Testis (tissue), 2 donors: ENCODE measurements at regions not wholly inside any gene's neighbourhood (a gene's known extent, or its start where the extent isn't known, plus 50 kb on each side); places are given as distances from the start of the nearest gene placed in this dataset.
"Not testable (repeated sequence)": the region's sequence is repeated elsewhere in the genome, so short reads cannot be mapped to it uniquely, and the experiment has no call there.

Experiments
- DNase-seq: peaks from one replicate; pipeline ENCODE4 v3.0.0-alpha.2; 2019
- H3K27ac ChIP-seq, 2 donors: fragments of 200-600 bp; sonication (generic); one replicate each; pipeline ENCODE4 v1.5.1; 2019
- H3K27me3 ChIP-seq: fragments of 200-600 bp; sonication (generic); one replicate; pipeline ENCODE4 v1.5.1; 2019
- H3K36me3 ChIP-seq: fragments of 200-600 bp; sonication (generic); one replicate; pipeline ENCODE4 v1.5.1; 2017; ENCODE audit warnings: low read depth; ENCODE audit errors: missing control alignments
- H3K4me1 ChIP-seq: fragments of 200-600 bp; sonication (generic); one replicate; pipeline ENCODE4 v1.5.1; 2019
- H3K4me3 ChIP-seq, 2 donors: fragments of 200-600 bp; sonication (generic); one replicate each; pipeline ENCODE4 v1.5.1; 2017 to 2019
- H3K9me3 ChIP-seq: fragments of 200-600 bp; sonication (generic); one replicate; pipeline ENCODE4 v1.5.1; 2017
- POLR2A ChIP-seq: fragments of 450-650 bp; IDR thresholded peaks from one replicate; pipeline ENCODE4 v1.6.1; 2017; ENCODE audit warnings: antibody characterized with exemption, mild to moderate bottlenecking, moderate library complexity
- WGBS, 2 donors: methylation state at CpG; one replicate each; pipeline ENCODE4 v1.1.5; 2018; 5-methylcytosine and 5-hydroxymethylcytosine counted together
- intact Hi-C: fragments of 100-400 bp; cut with DNase I; formaldehyde crosslinking; loops from one replicate; pipeline ENCODE4 v1.15.1; 2023; ENCODE audit warnings: low total_unique reads
- TF ChIP-seq, protein P1 (sequence below), 3 experiments: fragments of 450-650 bp in 2 of 3; fragments of 200-600 bp in 1 of 3; sonication (generic) in 1 of 3; IDR thresholded peaks; one replicate each; pipeline ENCODE4 v1.5.1; 2016 to 2019; ENCODE audit warnings: antibody characterized with exemption in 3 of 3, mild to moderate bottlenecking in 2 of 3, moderate library complexity in 1 of 3

DNA sequence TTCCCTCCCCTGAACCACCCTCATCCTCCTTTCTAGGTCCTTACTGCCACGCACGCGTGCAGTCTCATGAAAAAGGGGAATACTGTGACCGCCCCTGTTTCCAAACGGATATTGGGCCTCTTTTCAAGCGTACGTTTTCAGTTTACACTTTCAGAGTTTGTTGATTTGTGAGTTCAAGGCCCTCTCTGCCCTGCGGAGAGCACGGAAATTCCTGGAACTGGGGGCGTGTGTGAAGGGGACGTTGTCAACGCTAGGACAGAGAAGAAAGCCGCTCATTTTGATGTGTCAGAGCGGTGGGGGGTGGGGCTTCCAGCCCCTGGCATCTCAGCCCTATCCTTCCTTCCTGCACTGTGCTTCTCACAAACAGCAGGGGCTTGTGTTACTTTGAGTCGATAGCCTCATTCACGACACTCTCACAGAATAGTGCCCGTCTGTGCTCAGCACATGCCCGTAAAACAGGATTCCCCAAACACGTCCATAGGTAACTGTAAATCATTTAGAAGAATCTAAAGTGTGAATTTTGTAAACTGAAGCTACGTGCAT lies 137.6 kb upstream of the PEG3 start:
- Histone ChIP-seq H3K27me3 (no peaks in the 10 kb centered on the region), H3K4me3 (no peak overlapping the region), H3K36me3 (no peaks in the 10 kb centered on the region), H3K4me1 (peaks cover 83% of the 10 kb centered on the region), H3K9me3 (no peaks in the 10 kb centered on the region), H3K27ac (peak overlapping the region; percentile 64 to 91)
- TF ChIP-seq POLR2A = no peak
- TF ChIP-seq, protein P1, sequence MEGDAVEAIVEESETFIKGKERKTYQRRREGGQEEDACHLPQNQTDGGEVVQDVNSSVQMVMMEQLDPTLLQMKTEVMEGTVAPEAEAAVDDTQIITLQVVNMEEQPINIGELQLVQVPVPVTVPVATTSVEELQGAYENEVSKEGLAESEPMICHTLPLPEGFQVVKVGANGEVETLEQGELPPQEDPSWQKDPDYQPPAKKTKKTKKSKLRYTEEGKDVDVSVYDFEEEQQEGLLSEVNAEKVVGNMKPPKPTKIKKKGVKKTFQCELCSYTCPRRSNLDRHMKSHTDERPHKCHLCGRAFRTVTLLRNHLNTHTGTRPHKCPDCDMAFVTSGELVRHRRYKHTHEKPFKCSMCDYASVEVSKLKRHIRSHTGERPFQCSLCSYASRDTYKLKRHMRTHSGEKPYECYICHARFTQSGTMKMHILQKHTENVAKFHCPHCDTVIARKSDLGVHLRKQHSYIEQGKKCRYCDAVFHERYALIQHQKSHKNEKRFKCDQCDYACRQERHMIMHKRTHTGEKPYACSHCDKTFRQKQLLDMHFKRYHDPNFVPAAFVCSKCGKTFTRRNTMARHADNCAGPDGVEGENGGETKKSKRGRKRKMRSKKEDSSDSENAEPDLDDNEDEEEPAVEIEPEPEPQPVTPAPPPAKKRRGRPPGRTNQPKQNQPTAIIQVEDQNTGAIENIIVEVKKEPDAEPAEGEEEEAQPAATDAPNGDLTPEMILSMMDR (IDR thresholded peaks at IDR 0.05) = no peak
- intact Hi-C loops = no loop called here
- DNase-seq = peak; percentile 43
- 56 to 64% methylated on average over 20 of the region's 20 CpGs for WGBS, 2 donors

DNA sequence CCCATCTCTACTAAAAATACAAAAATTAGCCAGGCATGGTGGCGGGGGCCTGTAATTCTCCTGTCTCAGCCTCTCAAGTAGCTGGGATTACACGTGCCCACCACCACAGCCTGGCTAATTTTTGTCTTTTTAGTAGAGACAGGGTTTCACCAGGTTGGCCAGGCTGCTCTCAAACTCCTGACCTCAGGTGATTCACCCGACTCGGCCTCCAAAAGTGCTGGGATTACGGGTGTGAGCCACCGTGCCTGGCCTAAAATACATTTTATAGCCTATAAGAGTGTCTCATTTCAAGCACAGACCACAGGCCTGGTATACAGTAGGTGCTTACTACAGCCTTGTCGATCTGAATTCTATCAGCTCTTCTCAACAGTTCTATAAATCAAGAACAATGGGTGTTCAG lies 139.5 kb upstream of the USP29 start:
- DNase-seq = peak; percentile 13
- WGBS, 2 donors = 57 to 77% methylated on average over 7 of the region's 7 CpGs
- H3K4me3 ChIP-seq, H3K27me3 ChIP-seq, H3K36me3 ChIP-seq, intact Hi-C loops, H3K9me3 ChIP-seq: not testable (repeated sequence)
- Histone ChIP-seq H3K4me1 (peaks cover 64% of the 10 kb centered on the region), H3K27ac (peak overlapping the region; percentile 91)

DNA sequence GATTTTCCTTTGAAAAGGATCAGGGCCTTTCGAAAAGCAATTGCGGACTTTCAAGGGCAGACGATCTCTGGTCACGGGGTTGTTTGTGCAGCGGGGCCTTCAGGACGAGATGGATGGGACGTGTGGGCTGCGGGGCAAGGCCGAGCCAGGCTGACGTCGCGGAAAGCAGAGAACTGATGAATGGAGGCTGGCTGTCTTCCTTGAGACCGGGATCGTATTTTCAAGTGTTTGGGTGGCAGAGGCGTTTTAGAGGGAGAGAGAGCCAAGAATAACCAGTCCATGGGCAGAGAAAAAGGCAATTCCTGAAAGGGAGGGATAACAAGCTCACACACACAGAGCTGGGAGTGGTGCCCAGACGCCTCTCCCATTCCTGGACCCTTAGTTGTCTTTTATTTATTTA lies 138.9 kb upstream of the USP29 start:
- Histone ChIP-seq H3K27ac (peak overlapping the region; percentile 91), H3K36me3 (no peaks in the 10 kb centered on the region), H3K4me1 (peaks cover 59% of the 10 kb centered on the region), H3K9me3 (no peaks in the 10 kb centered on the region), H3K4me3 (no peak overlapping the region), H3K27me3 (no peaks in the 10 kb centered on the region)
- intact Hi-C loops = no loop called here
- DNase-seq = peak; percentile 91
- TF ChIP-seq, protein P1 (IDR thresholded peaks at IDR 0.05) = no peak
- TF ChIP-seq POLR2A = no peak
- 25 to 27% methylated on average over 16 of the region's 16 CpGs for WGBS, 2 donors

DNA sequence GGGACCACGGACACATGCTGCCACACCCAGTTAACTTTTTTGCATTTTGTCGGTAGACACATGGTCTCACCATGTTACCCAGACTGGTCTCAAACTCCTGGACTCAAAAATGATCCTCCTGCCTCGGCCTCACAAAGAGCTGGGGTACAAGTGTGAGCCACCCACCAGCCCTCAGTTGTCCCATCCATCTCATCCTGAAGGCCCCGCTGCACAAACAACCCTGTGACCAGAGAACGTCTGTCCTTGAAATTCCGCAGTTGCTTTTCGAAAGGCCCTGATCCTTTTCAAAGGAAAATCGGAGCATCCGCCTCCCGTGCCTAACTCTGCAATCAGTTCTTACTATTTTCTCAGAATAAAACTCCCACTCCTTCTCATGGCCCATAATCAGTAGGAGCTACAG lies 138.3 kb upstream of the USP29 start:
- H3K36me3 ChIP-seq, H3K9me3 ChIP-seq, intact Hi-C loops, H3K27me3 ChIP-seq, H3K4me3 ChIP-seq: not testable (repeated sequence)
- Histone ChIP-seq H3K27ac (peak overlapping the region; percentile 91), H3K4me1 (peaks cover 55% of the 10 kb centered on the region)
- WGBS, 2 donors = 30 to 45% methylated on average over 10 of the region's 10 CpGs
- DNase-seq = peak; percentile 54

DNA sequence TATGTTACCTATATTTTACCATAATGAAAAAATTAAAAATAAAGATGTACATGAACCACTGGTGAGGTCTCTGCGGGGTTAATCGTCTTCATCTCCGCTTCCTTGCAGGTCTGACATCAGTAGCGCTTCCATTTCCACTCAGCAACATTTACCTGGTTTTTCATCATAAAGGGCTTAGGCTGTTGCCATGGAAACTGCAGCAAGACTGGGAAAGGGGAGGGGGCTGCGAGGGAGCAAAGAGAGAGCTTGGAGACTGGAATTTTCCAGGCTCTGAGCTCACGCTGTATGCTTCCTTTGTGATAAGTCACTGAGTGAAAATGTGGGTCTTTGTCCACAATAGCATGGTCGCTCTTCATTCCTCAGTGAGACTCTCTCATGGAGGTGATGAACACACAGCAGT lies 136.6 kb upstream of the USP29 start:
- Histone ChIP-seq H3K9me3 (no peaks in the 10 kb centered on the region), H3K4me1 (peaks cover 44% of the 10 kb centered on the region), H3K4me3 (no peak overlapping the region), H3K27me3 (no peaks in the 10 kb centered on the region), H3K27ac (peak overlapping the region; percentile 15 to 91), H3K36me3 (no peaks in the 10 kb centered on the region)
- intact Hi-C loops = no loop called here
- no peak for TF ChIP-seq POLR2A
- TF ChIP-seq, protein P1 (IDR thresholded peaks at IDR 0.05) = no peak
- peak; percentile 13 for DNase-seq
- WGBS, 2 donors = 72 to 77% methylated on average over 7 of the region's 7 CpGs

DNA sequence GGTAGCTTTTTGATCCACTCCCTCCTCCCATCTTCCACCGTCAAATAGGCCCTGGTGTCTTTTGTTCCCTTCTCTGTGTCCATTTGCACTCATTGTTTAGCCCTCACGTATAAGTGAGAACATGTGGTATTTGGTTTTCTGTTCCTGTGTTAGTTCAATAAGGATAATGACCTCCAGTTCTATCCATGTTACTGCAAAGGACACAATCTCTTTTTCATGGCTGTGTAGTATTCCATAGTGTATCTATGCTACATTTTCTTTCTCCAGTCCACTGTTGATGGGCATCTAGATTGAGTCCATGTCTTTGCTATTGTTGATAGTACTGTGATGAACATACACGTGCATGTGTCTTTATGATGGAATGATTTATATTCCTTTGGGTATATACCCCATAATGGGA lies 136.0 kb upstream of the USP29 start:
- WGBS, 2 donors = 86 to 92% methylated on average over 3 of the region's 3 CpGs
- no peak for DNase-seq
- H3K4me3 ChIP-seq = no peak overlapping the region
- peaks cover 38% of the 10 kb centered on the region for H3K4me1 ChIP-seq
- H3K36me3 ChIP-seq = no peaks in the 10 kb centered on the region
- peak overlapping the region in 1 of 2 donors; percentile 15 for H3K27ac ChIP-seq
- intact Hi-C loops = no loop called here
- H3K27me3 ChIP-seq = no peaks in the 10 kb centered on the region
- no peaks in the 10 kb centered on the region for H3K9me3 ChIP-seq
- no peak for TF ChIP-seq POLR2A
- TF ChIP-seq, protein P1 (IDR thresholded peaks at IDR 0.05) = no peak
